Left lobe of liver (tissue), 2 donors: ENCODE measurements at regions not wholly inside any gene's neighbourhood (a gene's known extent, or its start where the extent isn't known, plus 50 kb on each side); places are given as distances from the start of the nearest gene placed in this dataset.
A peak's percentile ranks its signal among the peaks of the same experiment; 100 is the strongest.

ENCODE experiments used
- ATAC-seq: fragments of 200-7000 bp; cut with Tn5 transposase; one replicate; pipeline ENCODE4 v1.9.1; 2020; ENCODE audit warnings: mild to moderate bottlenecking, moderate library complexity
- DNase-seq: peaks from one replicate; pipeline ENCODE4 v3.0.0-alpha.2; 2020; ENCODE audit warnings: low spot score
- donor health status: DM: no; HTN: no; CAD: no; lungs with moderate emphysema.
- donor health status: DM: no; HTN: yes; CAD: no.

GRCh38 chr12:68102731-68103130, 56.8 kb downstream of the IFNG start:
- ATAC-seq = no peak
- no peak for DNase-seq

GRCh38 chr12:68102163-68102562, 57.4 kb downstream of the IFNG start:
- no peak for ATAC-seq
- no peak for DNase-seq

GRCh38 chr12:68100241-68100640, 59.3 kb downstream of the IFNG start:
- DNase-seq (no peak), ATAC-seq (no peak)

GRCh38 chr12:68098939-68099338, 60.6 kb downstream of the IFNG start:
- no peak for DNase-seq

GRCh38 chr12:68097386-68097785, 62.2 kb downstream of the IFNG start:
- ATAC-seq = no peak

More at GRCh38 chr12:68098939-68099338, 60.6 kb downstream of the IFNG start:
- ATAC-seq = no peak

GRCh38 chr12:68094645-68095395, 64.7 kb downstream of the IFNG start:
- DNase-seq = no peak
- ATAC-seq = no peak

More at GRCh38 chr12:68097386-68097785, 62.2 kb downstream of the IFNG start:
- no peak for DNase-seq

GRCh38 chr12:68094195-68094594, 65.3 kb downstream of the IFNG start:
- DNase-seq (no peak), ATAC-seq (no peak)

GRCh38 chr12:68092976-68093375, 66.6 kb downstream of the IFNG start:
- DNase-seq (no peak), ATAC-seq (no peak)

GRCh38 chr12:68089101-68089500, 70.4 kb downstream of the IFNG start:
- ATAC-seq (no peak), DNase-seq (no peak)

- ATAC-seq (no peak), DNase-seq (no peak)
Measured at GRCh38 chr12:68086019-68086603, 73.4 kb downstream of the IFNG start.

- DNase-seq (no peak), ATAC-seq (no peak)
Measured at GRCh38 chr12:68081561-68081960, 78.0 kb downstream of the IFNG start.

- no peak for DNase-seq
- ATAC-seq = no peak
Measured at GRCh38 chr12:68080577-68080976, 79.0 kb downstream of the IFNG start.

- no peak for ATAC-seq
- DNase-seq = no peak
Measured at GRCh38 chr12:68078737-68079136, 80.8 kb downstream of the IFNG start.

GRCh38 chr12:68075416-68075815, 84.1 kb downstream of the IFNG start:
- ATAC-seq (peak; percentile 32), DNase-seq (no peak)

- ATAC-seq (no peak), DNase-seq (no peak)
Measured at GRCh38 chr12:68074306-68075027, 85.1 kb downstream of the IFNG start.

GRCh38 chr12:68070957-68071356, 81.7 kb downstream of the IFNG-AS1 start:
- DNase-seq (no peak), ATAC-seq (no peak)
